ENCODE measurements at regions not wholly inside any gene's neighbourhood (a gene's known extent, or its start where the extent isn't known, plus 50 kb on each side); places are given as distances from the start of the nearest gene placed in this dataset.

DNA sequence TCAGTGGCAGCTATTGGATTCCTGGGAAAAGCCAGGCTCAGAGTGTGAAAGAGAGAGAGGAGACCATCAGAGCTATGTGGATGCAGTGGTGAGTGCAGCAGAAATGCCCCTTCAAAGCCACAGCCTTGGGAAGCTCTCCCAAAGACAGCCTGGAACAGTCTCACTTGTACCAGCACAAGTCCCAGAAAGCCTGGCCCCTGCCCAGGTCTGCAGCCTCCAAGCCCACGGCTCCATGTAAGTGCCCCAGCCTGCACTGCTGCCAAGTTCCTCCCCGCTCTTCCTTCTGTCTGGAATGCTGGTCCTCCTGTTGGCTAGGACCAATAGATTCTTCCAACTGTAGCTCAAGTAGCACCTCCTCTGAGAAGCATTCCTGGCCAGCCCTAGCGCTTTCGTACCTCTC is 539.7 kb downstream of the MIAT start:
- DNase-seq (ENCODE audit: low read depth) = no peak
- TF ChIP-seq MYC (IDR thresholded peaks at IDR 0.05; ENCODE audit: low read depth, low read length) = no peak
- TF ChIP-seq CTCF (IDR thresholded peaks at IDR 0.05; ENCODE audit: low read depth, low read length) = no peak
- no peak for TF ChIP-seq POLR2A (IDR thresholded peaks at IDR 0.05; ENCODE audit: extremely low read depth, insufficient read length)
- TF ChIP-seq, protein P1, sequence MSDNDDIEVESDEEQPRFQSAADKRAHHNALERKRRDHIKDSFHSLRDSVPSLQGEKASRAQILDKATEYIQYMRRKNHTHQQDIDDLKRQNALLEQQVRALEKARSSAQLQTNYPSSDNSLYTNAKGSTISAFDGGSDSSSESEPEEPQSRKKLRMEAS (IDR thresholded peaks at IDR 0.05; ENCODE audit: low read depth, low read length) = no peak
- no peak overlapping the region for H3K4me3 ChIP-seq (ENCODE audit: low read depth, low read length)

DNA sequence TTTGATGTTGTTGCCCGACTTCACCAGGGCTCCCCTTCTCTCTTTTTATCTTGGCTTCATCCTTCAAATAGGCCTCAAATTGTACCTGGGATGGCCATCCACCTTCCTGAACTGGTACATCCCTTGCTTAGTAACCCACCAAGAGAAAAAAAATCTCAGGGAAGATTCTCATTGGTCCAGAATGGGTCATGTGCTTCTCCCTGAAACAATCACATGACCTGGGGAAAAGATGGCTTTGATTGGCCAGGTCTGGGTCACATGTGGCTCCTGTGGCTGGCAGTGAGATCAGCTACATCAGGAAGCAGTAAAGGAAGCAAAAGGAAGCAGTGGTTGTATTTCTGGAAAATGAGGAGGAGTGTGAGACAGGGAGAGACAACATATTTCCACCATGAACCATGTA is 540.2 kb downstream of the MIAT start:
- H3K4me3 ChIP-seq (ENCODE audit: low read depth, low read length) = no peak overlapping the region
- no peak for TF ChIP-seq CTCF (IDR thresholded peaks at IDR 0.05; ENCODE audit: low read depth, low read length)
- TF ChIP-seq, protein P1 (IDR thresholded peaks at IDR 0.05; ENCODE audit: low read depth, low read length) = no peak
- no peak for TF ChIP-seq POLR2A (IDR thresholded peaks at IDR 0.05; ENCODE audit: extremely low read depth, insufficient read length)
- TF ChIP-seq MYC (IDR thresholded peaks at IDR 0.05; ENCODE audit: low read depth, low read length) = no peak
- DNase-seq (ENCODE audit: low read depth) = no peak

- DNase-seq (ENCODE audit: low read depth) = no peak
- TF ChIP-seq, protein P1 (IDR thresholded peaks at IDR 0.05; ENCODE audit: low read depth, low read length) = no peak
- TF ChIP-seq MYC (IDR thresholded peaks at IDR 0.05; ENCODE audit: low read depth, low read length) (no peak), POLR2A (IDR thresholded peaks at IDR 0.05; ENCODE audit: extremely low read depth, insufficient read length) (no peak), CTCF (IDR thresholded peaks at IDR 0.05; ENCODE audit: low read depth, low read length) (no peak)
- H3K4me3 ChIP-seq (ENCODE audit: low read depth, low read length) = no peak overlapping the region
These were observed 541.2 kb downstream of the MIAT start for GRCh38 chr22:27198518-27199035.

DNA sequence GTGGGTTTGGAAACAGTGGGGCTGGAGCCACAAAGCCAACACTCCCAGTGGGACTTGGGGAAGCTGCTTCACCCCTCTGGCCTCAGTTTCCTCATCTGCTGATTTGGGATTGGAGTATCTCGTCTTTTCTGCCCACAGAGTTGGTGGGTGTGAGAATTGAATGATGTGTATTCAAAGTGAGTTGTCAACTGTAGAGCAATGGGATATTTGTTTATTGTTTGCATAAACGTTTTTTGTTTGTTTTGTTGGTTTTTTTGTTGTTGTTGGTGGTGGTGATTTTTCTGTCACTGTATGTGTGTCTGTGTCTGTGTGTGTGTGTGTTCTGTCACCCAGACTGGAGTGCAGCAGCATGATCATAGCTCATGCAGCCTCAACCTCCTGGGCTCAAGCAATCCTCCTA is 542.0 kb downstream of the MIAT start:
- H3K4me3 ChIP-seq (ENCODE audit: low read depth, low read length) = no peak overlapping the region
- TF ChIP-seq MYC (IDR thresholded peaks at IDR 0.05; ENCODE audit: low read depth, low read length) = no peak
- TF ChIP-seq, protein P1 (IDR thresholded peaks at IDR 0.05; ENCODE audit: low read depth, low read length) = no peak
- no peak for TF ChIP-seq CTCF (IDR thresholded peaks at IDR 0.05; ENCODE audit: low read depth, low read length)
- no peak for TF ChIP-seq POLR2A (IDR thresholded peaks at IDR 0.05; ENCODE audit: extremely low read depth, insufficient read length)
- DNase-seq (ENCODE audit: low read depth) = no peak

DNA sequence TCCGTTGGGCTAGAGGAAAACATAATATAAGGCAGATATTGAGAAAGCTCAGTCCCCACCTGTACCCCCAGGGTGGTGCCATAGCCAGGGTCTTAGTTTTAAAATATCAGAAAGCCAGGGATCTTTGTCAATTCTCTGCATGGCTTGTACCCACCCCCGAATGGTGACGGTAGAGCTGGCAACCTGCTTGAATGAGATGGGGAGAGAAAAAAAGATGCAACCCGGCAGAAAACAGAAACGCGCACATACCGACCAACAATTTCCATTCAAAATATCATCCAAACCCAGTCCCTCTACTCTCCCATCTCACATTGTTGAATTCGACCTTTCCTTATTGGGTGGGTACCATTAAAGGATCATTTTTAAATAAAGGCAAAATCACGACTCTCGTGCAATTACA is 543.9 kb downstream of the MIAT start:
- no peak overlapping the region for H3K4me3 ChIP-seq (ENCODE audit: low read depth, low read length)
- no peak for DNase-seq (ENCODE audit: low read depth)
- no peak for TF ChIP-seq POLR2A (IDR thresholded peaks at IDR 0.05; ENCODE audit: extremely low read depth, insufficient read length)
- TF ChIP-seq, protein P1 (IDR thresholded peaks at IDR 0.05; ENCODE audit: low read depth, low read length) = no peak
- TF ChIP-seq CTCF (IDR thresholded peaks at IDR 0.05; ENCODE audit: low read depth, low read length) = no peak
- no peak for TF ChIP-seq MYC (IDR thresholded peaks at IDR 0.05; ENCODE audit: low read depth, low read length)

All from NB4 (cell line).